ENCODE measurements at regions not wholly inside any gene's neighbourhood (a gene's known extent, or its start where the extent isn't known, plus 50 kb on each side); places are given as distances from the start of the nearest gene placed in this dataset.

DNA sequence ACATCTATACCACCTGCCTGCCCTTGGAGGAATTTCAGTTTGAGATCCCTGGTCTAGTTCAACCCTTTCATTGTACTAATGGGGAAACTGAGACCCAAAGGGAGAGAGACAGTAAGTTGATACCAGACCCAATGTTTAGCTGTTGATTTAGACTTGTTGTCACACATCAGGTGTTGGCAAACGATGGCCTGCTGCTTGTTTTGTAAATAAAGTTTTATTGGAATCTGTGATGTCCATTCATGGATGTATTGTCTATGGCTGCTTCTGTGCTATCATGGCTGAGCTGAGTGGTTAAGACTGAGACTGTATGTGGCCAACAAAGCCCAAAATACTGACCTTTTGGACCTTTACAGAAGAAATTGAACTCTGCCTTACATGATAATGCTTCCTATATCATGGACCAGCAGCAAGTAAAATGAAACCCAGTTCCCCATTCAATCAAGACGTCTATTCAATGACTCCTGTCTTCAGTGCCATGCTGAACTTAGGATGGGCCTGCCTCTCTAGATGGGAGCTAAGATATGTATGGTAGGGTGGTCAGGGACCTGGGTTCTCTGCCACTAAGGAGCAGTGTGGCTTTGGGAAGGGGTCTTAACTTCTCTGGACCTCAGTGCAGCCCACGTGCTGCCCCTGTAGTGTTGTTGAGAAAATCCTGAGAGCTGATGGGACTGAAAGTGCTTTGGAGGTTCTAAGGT is 111.0 kb downstream of the IRX5 start:
- H3K4me1 ChIP-seq (ENCODE audit: low read depth): no peaks in the 10 kb centered on the region
- no peaks in the 10 kb centered on the region for H3K36me3 ChIP-seq
- no peak for DNase-seq (ENCODE audit: low read depth in 1 of 2, low spot score in 1 of 2)
- no peak for TF ChIP-seq CTCF (IDR thresholded peaks at IDR 0.05; ENCODE audit: low read depth, low read length)
- H3K9me3 ChIP-seq (ENCODE audit: low read depth): no peaks in the 10 kb centered on the region
- H3K27me3 ChIP-seq: no peaks in the 10 kb centered on the region
- H3K27ac ChIP-seq: no peak overlapping the region
- H3K4me3 ChIP-seq: no peak overlapping the region

- Histone ChIP-seq H3K4me3 (no peak overlapping the region), H3K9me3 (ENCODE audit: low read depth) (no peaks in the 10 kb centered on the region), H3K27ac (no peak overlapping the region), H3K4me1 (ENCODE audit: low read depth) (no peaks in the 10 kb centered on the region), H3K27me3 (no peaks in the 10 kb centered on the region), H3K36me3 (no peaks in the 10 kb centered on the region)
- no peak for DNase-seq (ENCODE audit: low read depth in 1 of 2, low spot score in 1 of 2)
- TF ChIP-seq CTCF (IDR thresholded peaks at IDR 0.05; ENCODE audit: low read depth, low read length): no peak
Observed at GRCh38 chr16:55042556-55043432, 112.1 kb downstream of the IRX5 start.

GRCh38 chr16:55043499-55043898 is 112.8 kb downstream of the IRX5 start:
- no peak for TF ChIP-seq CTCF (IDR thresholded peaks at IDR 0.05; ENCODE audit: low read depth, low read length)
- DNase-seq (ENCODE audit: low read depth in 1 of 2, low spot score in 1 of 2): no peak
- H3K27me3 ChIP-seq: no peaks in the 10 kb centered on the region
- H3K9me3 ChIP-seq (ENCODE audit: low read depth): no peaks in the 10 kb centered on the region
- H3K4me3 ChIP-seq: no peak overlapping the region
- no peaks in the 10 kb centered on the region for H3K36me3 ChIP-seq
- H3K27ac ChIP-seq: no peak overlapping the region
- no peaks in the 10 kb centered on the region for H3K4me1 ChIP-seq (ENCODE audit: low read depth)

GRCh38 chr16:55044201-55044975 is 113.7 kb downstream of the IRX5 start:
- Histone ChIP-seq H3K36me3 (no peaks in the 10 kb centered on the region), H3K9me3 (ENCODE audit: low read depth) (no peaks in the 10 kb centered on the region), H3K27me3 (no peaks in the 10 kb centered on the region), H3K27ac (no peak overlapping the region), H3K4me3 (no peak overlapping the region), H3K4me1 (ENCODE audit: low read depth) (no peaks in the 10 kb centered on the region)
- TF ChIP-seq CTCF (IDR thresholded peaks at IDR 0.05; ENCODE audit: low read depth, low read length): no peak
- no peak for DNase-seq (ENCODE audit: low read depth in 1 of 2, low spot score in 1 of 2)

DNA sequence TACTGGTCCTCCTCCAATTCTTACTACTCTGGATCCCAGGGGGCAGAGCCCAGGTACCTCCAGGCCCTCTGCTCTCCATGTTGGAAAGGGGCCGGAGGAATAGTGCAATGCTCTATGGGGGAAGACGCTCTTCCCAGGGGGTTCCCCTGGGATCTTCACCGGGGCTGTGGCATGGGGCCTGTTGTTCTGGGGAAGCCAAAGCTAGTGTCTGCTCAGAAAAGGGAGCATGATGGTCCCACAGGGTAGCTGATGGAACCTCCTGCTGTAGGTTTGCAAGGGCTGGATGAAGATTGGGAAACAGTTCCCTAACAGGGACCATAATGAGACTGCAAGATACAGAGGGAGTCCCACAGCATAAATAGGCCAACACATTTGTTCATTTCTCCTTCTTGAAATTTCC is 114.7 kb downstream of the IRX5 start:
- no peaks in the 10 kb centered on the region for H3K27me3 ChIP-seq
- no peaks in the 10 kb centered on the region for H3K9me3 ChIP-seq (ENCODE audit: low read depth)
- no peaks in the 10 kb centered on the region for H3K4me1 ChIP-seq (ENCODE audit: low read depth)
- no peak for DNase-seq (ENCODE audit: low read depth in 1 of 2, low spot score in 1 of 2)
- no peak for TF ChIP-seq CTCF (IDR thresholded peaks at IDR 0.05; ENCODE audit: low read depth, low read length)
- no peak overlapping the region for H3K27ac ChIP-seq
- no peaks in the 10 kb centered on the region for H3K36me3 ChIP-seq
- H3K4me3 ChIP-seq: no peak overlapping the region

Measured in cardiac muscle cell (in vitro differentiated cells and primary cell).